Ecto neural progenitor cell (in vitro differentiated cells): ENCODE measurements at regions not wholly inside any gene's neighbourhood (a gene's known extent, or its start where the extent isn't known, plus 50 kb on each side); places are given as distances from the start of the nearest gene placed in this dataset.

Experiments used
- DNase-seq: peaks from one replicate; pipeline ENCODE4 v3.0.0-alpha.2; 2018; ENCODE audit warnings: low spot score

DNA sequence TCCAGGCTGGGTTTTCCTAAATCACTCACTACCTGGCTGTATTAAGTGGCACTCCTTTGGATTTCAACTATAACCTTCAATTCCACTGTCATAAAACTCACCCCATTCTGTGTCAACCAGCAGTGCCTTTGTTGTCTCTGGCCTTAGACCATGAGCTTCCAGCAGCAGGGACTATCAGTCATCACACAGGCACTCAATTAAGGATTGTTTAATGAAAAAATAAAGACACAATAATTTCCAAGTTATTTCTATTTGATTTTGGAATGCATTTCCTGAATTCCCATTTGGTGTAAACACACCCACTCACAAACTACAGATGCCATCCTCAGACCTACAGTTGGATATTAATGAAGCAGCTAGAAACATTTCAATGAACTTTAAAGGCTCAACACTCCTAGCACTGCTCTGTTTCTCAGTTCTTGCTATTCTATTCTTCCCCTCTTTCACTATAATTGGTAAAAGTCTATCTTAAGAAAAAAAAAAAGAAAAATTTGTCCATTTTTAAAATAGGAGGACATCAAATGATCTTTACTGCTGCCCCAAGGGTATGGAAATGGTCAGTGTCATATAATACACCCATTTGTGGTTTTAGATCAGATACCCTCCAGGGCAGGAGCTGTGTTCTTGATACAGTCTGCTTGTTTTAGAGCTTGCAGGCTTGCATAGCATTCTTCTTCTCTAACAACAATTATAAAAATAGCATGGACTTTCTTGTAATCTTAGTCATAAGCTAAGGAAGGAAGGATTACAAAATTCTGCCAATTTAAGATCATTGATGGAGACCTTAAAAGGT lies 156.4 kb downstream of the PTGER3 start:
- DNase-seq = no peak

DNA sequence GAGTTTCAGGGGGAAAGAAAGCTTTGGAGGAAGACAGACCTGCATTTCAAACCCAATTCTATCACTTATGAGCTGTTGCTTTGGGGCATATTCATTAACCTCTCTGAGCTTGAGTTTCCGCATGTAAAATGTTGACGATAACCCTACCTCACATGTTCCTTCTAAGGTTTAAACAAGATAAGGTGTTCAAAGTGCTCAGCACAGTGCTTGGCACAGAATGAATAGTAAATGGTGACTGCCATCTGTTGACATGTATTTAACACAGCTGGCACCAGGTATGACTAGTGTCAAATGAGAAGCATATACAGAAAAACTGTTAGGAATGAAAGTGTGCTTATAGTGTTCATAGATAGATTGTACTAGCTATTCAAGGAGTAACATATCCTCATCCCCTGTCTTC lies 155.5 kb downstream of the PTGER3 start:
- no peak for DNase-seq

GRCh38 chr1:70892930-70893329 lies 154.7 kb downstream of the PTGER3 start:
- no peak for DNase-seq

DNA sequence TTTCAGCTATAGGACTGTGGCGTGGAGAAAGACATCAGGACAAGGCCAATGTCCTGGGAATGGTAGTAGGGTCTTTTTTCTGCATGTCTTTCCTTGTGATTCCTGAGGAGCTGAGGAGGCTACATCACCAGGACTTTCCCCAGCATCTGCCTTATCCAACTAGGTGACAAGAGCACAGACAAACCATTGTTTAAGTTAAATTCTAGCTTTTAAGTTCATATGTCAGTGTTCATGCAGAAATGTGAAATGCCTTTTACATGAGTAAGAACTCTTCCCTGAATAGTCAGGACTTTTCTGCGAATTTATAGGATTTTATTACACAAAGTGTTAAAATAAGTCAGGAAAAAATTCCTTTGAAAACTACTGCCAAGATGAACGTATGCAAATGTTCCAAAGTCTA lies 154.2 kb downstream of the PTGER3 start:
- no peak for DNase-seq

- DNase-seq = no peak
Observed at GRCh38 chr1:70895531-70895930, 152.1 kb downstream of the PTGER3 start.

- no peak for DNase-seq
Observed at GRCh38 chr1:70896224-70896623, 151.4 kb downstream of the PTGER3 start.

GRCh38 chr1:70897273-70897672 lies 150.3 kb downstream of the PTGER3 start:
- no peak for DNase-seq

DNA sequence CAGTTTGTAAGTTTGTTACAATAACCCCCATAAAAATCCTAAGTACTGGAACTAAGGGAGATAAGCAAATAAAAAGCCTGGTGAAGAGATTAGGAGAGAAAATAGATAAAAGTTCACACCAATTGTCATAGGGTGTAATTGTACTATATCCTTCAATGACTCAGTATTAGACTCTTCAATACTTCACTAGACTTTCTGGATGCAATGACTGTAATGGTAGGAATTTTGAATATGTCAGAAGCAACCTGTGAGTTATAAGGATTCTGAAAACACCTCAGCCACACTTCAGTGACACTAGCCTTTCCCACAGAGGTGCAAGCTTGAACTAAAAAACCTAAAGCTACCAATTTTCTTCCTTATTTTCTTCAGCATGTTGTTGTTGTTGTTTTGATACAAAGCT lies 147.9 kb downstream of the PTGER3 start:
- DNase-seq = no peak

DNA sequence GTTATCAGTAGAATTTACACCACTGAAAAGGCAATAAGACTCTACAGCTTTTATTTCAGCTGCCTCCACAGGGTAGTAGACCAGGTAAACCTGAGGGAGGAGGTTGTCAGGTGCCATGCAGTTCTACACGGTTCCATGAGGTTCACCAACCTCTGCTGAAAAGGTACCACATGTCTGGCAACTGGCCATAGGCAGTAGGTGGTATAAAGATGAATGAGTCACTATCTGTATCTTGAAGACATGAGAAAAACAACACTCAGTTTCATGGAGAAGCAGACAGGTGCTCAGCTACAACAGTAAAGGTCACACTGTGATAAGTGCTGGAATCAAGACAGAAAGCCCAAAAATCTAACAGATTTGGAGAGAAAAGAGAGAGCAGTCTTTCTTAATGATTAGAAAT lies 145.4 kb downstream of the PTGER3 start:
- DNase-seq = no peak

DNA sequence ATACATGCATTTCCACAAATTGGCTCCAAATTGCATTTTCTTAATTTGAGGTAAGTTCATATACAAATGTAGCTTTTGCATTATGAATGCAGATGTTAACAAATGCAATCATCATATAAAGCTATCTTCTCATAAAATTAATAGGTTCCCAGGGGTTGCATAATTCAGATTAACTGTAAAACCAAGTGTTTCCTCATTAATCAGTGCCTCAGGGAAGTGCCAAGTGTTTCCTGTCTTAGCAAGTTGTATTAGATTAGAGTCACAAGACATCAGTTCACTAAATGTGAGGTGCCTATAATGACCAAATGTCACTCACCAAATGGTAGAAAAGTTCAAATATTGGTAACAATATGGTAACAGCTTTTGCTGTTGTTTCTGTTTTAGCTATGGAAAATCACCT lies 140.8 kb downstream of the PTGER3 start:
- no peak for DNase-seq

DNA sequence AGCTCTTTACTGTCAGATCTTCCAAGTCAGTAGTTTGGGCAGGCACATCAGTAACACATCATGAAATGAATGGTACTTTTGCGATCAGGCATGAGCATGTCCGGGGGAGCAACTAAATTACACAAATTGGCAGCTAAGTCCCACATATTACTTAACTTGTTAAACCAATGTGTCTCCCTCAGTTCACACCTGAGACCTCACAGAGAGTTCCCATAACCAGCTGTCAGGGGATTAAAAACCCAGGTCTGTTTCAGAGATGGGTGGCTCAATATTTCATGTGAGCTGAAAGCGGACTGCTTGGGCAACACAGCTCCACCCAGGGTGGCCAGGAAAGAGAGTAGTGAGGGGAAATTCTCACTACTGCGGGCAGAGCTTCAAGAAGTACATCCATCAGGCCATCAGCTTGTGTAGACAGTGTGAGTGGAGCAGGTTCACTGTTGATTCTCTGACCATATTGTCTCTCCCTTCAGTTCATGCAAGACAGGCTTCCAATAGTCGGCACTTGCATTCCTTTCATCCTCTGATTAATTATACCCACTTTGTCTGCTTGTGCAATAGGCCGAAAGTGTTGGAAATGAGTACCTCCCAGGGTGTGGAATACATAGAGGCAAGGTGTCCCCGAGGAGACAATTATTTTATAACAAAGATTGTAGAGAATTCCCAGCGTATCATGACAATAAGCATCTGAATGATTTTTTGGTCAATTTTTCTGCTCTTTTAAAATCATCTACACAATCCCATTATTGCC lies 139.9 kb downstream of the PTGER3 start:
- no peak for DNase-seq

GRCh38 chr1:70909262-70909822 lies 138.3 kb downstream of the PTGER3 start:
- DNase-seq = no peak

GRCh38 chr1:70910013-70910412 lies 137.6 kb downstream of the PTGER3 start:
- no peak for DNase-seq

DNA sequence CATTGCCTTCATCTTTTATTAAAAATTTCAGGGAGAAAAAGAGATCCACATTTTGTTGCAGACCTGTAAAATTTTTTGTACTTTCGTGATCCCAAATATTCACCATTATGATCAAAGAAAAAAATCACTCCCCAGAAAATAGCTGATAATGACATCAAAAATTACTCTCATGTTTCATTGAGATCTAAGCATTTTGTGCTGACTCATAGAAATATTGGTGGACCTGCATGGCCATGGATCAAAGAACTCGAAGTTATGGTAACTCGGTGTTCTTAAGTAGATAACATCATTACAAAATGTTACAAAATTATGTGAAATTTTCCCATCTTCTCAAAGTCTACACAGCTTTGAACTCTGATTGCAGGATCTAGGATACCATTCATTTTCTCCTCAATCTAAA lies 135.8 kb downstream of the PTGER3 start:
- DNase-seq = no peak

- no peak for DNase-seq
Observed at GRCh38 chr1:70914224-70914623, 133.4 kb downstream of the PTGER3 start.

GRCh38 chr1:70915258-70916033 lies 132.2 kb downstream of the PTGER3 start:
- no peak for DNase-seq

- DNase-seq = no peak
Observed at GRCh38 chr1:70916034-70916427, 131.6 kb downstream of the PTGER3 start.

- DNase-seq = no peak
Observed at GRCh38 chr1:70919706-70920323, 127.8 kb downstream of the PTGER3 start.
